ENCODE measurements at regions not wholly inside any gene's neighbourhood (a gene's known extent, or its start where the extent isn't known, plus 50 kb on each side); places are given as distances from the start of the nearest gene placed in this dataset.
"Not testable (repeated sequence)": the region's sequence is repeated elsewhere in the genome, so short reads cannot be mapped to it uniquely, and the experiment has no call there.

GRCh38 chr7:89606511-89606910, 547.8 kb upstream of the STEAP1 start:
- Histone ChIP-seq H3K27me3 (ENCODE audit: control insufficient read depth in 2 of 2, insufficient read depth in 2 of 2, low read length in 2 of 2) (no peaks in the 10 kb centered on the region), H3K36me3 (ENCODE audit: control insufficient read depth in 2 of 2, insufficient read depth in 2 of 2, low read length in 2 of 2) (no peaks in the 10 kb centered on the region), H3K4me1 (ENCODE audit: control insufficient read depth in 2 of 2, insufficient read depth in 2 of 2, low read length in 2 of 2) (no peaks in the 10 kb centered on the region), H3K4me3 (ENCODE audit: low read length in 2 of 2) (no peak overlapping the region), H3K9me3 (ENCODE audit: control insufficient read depth in 2 of 2, low read length in 2 of 2) (no peaks in the 10 kb centered on the region), H3K27ac (ENCODE audit: low read depth in 2 of 2, low read length in 2 of 2) (no peak overlapping the region), H3K9ac (ENCODE audit: low read depth in 1 of 2, low read length in 2 of 2) (no peak overlapping the region)

GRCh38 chr7:89607792-89608191, 546.5 kb upstream of the STEAP1 start:
- Histone ChIP-seq H3K9ac (ENCODE audit: low read depth in 1 of 2, low read length in 2 of 2) (no peak overlapping the region), H3K4me1 (ENCODE audit: control insufficient read depth in 2 of 2, insufficient read depth in 2 of 2, low read length in 2 of 2) (no peaks in the 10 kb centered on the region), H3K27ac (ENCODE audit: low read depth in 2 of 2, low read length in 2 of 2) (no peak overlapping the region), H3K9me3 (ENCODE audit: control insufficient read depth in 2 of 2, low read length in 2 of 2) (no peaks in the 10 kb centered on the region), H3K27me3 (ENCODE audit: control insufficient read depth in 2 of 2, insufficient read depth in 2 of 2, low read length in 2 of 2) (no peaks in the 10 kb centered on the region), H3K4me3 (ENCODE audit: low read length in 2 of 2) (no peak overlapping the region), H3K36me3 (ENCODE audit: control insufficient read depth in 2 of 2, insufficient read depth in 2 of 2, low read length in 2 of 2) (no peaks in the 10 kb centered on the region)

DNA sequence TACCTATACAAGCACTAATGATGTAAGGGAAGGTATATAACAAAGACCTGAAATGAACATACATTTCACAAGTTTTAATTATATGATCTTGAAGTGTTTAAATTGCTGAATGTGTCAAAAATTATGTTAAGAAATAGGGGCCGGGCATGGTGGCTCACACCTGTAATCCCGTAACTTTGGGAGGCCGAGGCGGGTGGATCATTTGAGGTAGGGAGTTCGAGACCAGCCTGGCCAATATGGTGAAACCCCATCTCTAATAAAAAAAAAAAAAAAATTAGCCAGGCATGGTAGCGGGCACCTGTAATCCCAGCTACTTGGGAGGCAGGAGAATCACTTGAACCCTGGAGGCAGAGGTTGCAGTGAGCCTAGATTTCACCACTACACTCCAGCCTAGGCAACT, 537.4 kb upstream of the STEAP1 start:
- not testable (repeated sequence) for H3K36me3 ChIP-seq (ENCODE audit: control insufficient read depth in 2 of 2, insufficient read depth in 2 of 2, low read length in 2 of 2); H3K27ac ChIP-seq (ENCODE audit: low read depth in 2 of 2, low read length in 2 of 2); H3K9me3 ChIP-seq (ENCODE audit: control insufficient read depth in 2 of 2, low read length in 2 of 2); H3K4me1 ChIP-seq (ENCODE audit: control insufficient read depth in 2 of 2, insufficient read depth in 2 of 2, low read length in 2 of 2); H3K9ac ChIP-seq (ENCODE audit: low read depth in 1 of 2, low read length in 2 of 2); H3K4me3 ChIP-seq (ENCODE audit: low read length in 2 of 2); H3K27me3 ChIP-seq (ENCODE audit: control insufficient read depth in 2 of 2, insufficient read depth in 2 of 2, low read length in 2 of 2)

DNA sequence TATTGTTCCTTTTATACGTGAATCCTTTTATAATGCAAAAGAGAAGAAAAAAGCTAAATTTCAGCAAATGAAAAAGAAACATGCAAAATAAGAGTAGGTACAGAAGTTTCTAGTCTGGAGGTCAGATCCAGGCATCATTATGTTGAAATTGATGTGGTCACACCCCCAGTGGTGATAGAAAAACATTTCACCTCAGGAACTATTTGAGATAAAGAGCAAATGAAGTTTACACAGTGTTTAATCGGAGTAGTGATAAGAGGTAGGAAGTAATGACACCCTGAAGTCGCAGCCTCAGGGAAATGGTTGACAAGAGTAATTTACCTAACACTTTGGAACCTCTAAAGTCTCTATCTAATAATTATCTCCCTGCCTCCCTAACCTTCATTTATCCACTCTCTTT, 536.0 kb upstream of the STEAP1 start:
- H3K27ac ChIP-seq (ENCODE audit: low read depth in 2 of 2, low read length in 2 of 2) = no peak overlapping the region
- no peaks in the 10 kb centered on the region for H3K27me3 ChIP-seq (ENCODE audit: control insufficient read depth in 2 of 2, insufficient read depth in 2 of 2, low read length in 2 of 2)
- no peak overlapping the region for H3K9ac ChIP-seq (ENCODE audit: low read depth in 1 of 2, low read length in 2 of 2)
- H3K36me3 ChIP-seq (ENCODE audit: control insufficient read depth in 2 of 2, insufficient read depth in 2 of 2, low read length in 2 of 2) = no peaks in the 10 kb centered on the region
- no peaks in the 10 kb centered on the region for H3K4me1 ChIP-seq (ENCODE audit: control insufficient read depth in 2 of 2, insufficient read depth in 2 of 2, low read length in 2 of 2)
- no peak overlapping the region for H3K4me3 ChIP-seq (ENCODE audit: low read length in 2 of 2)
- no peaks in the 10 kb centered on the region for H3K9me3 ChIP-seq (ENCODE audit: control insufficient read depth in 2 of 2, low read length in 2 of 2)

- H3K27ac ChIP-seq (ENCODE audit: low read depth in 2 of 2, low read length in 2 of 2) = no peak overlapping the region
- H3K9ac ChIP-seq (ENCODE audit: low read depth in 1 of 2, low read length in 2 of 2) = no peak overlapping the region
- H3K4me1 ChIP-seq (ENCODE audit: control insufficient read depth in 2 of 2, insufficient read depth in 2 of 2, low read length in 2 of 2) = no peaks in the 10 kb centered on the region
- no peak overlapping the region for H3K4me3 ChIP-seq (ENCODE audit: low read length in 2 of 2)
- H3K9me3 ChIP-seq (ENCODE audit: control insufficient read depth in 2 of 2, low read length in 2 of 2) = no peaks in the 10 kb centered on the region
- no peaks in the 10 kb centered on the region for H3K27me3 ChIP-seq (ENCODE audit: control insufficient read depth in 2 of 2, insufficient read depth in 2 of 2, low read length in 2 of 2)
- H3K36me3 ChIP-seq (ENCODE audit: control insufficient read depth in 2 of 2, insufficient read depth in 2 of 2, low read length in 2 of 2) = no peaks in the 10 kb centered on the region
Measured at GRCh38 chr7:89621925-89622641, 532.2 kb upstream of the STEAP1 start.

GRCh38 chr7:89623018-89623672, 531.1 kb upstream of the STEAP1 start:
- H3K27ac ChIP-seq (ENCODE audit: low read depth in 2 of 2, low read length in 2 of 2) = no peak overlapping the region
- H3K9ac ChIP-seq (ENCODE audit: low read depth in 1 of 2, low read length in 2 of 2) = no peak overlapping the region
- H3K27me3 ChIP-seq (ENCODE audit: control insufficient read depth in 2 of 2, insufficient read depth in 2 of 2, low read length in 2 of 2) = no peaks in the 10 kb centered on the region
- H3K9me3 ChIP-seq (ENCODE audit: control insufficient read depth in 2 of 2, low read length in 2 of 2) = no peaks in the 10 kb centered on the region
- H3K36me3 ChIP-seq (ENCODE audit: control insufficient read depth in 2 of 2, insufficient read depth in 2 of 2, low read length in 2 of 2) = no peaks in the 10 kb centered on the region
- no peak overlapping the region for H3K4me3 ChIP-seq (ENCODE audit: low read length in 2 of 2)
- H3K4me1 ChIP-seq (ENCODE audit: control insufficient read depth in 2 of 2, insufficient read depth in 2 of 2, low read length in 2 of 2) = no peaks in the 10 kb centered on the region

- H3K9ac ChIP-seq (ENCODE audit: low read depth in 1 of 2, low read length in 2 of 2); H3K9me3 ChIP-seq (ENCODE audit: control insufficient read depth in 2 of 2, low read length in 2 of 2); H3K4me1 ChIP-seq (ENCODE audit: control insufficient read depth in 2 of 2, insufficient read depth in 2 of 2, low read length in 2 of 2); H3K36me3 ChIP-seq (ENCODE audit: control insufficient read depth in 2 of 2, insufficient read depth in 2 of 2, low read length in 2 of 2); H3K27ac ChIP-seq (ENCODE audit: low read depth in 2 of 2, low read length in 2 of 2); H3K4me3 ChIP-seq (ENCODE audit: low read length in 2 of 2); H3K27me3 ChIP-seq (ENCODE audit: control insufficient read depth in 2 of 2, insufficient read depth in 2 of 2, low read length in 2 of 2): not testable (repeated sequence)
Measured at GRCh38 chr7:89624155-89624554, 530.1 kb upstream of the STEAP1 start.

DNA sequence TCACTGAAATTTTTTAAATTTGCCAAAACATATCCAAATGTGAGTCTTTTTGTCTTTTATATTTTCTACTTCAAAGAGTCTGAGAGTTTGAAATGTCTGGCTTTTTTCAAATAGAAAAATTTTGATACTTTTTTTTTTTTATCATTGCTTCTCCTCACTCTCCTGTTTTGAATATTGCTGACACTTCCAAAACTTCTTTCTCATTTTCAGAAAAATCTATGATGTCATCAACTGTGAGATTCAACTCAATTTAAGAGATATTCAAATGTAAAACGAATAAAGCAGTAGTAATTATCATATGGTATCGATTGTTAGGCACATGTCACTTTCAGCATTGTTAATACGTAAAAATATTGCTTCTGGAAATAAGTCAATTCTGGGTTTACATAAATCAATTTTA, 505.8 kb upstream of the STEAP1 start:
- H3K9me3 ChIP-seq (ENCODE audit: control insufficient read depth in 2 of 2, low read length in 2 of 2) = no peaks in the 10 kb centered on the region
- H3K36me3 ChIP-seq (ENCODE audit: control insufficient read depth in 2 of 2, insufficient read depth in 2 of 2, low read length in 2 of 2) = no peaks in the 10 kb centered on the region
- no peaks in the 10 kb centered on the region for H3K4me1 ChIP-seq (ENCODE audit: control insufficient read depth in 2 of 2, insufficient read depth in 2 of 2, low read length in 2 of 2)
- H3K27ac ChIP-seq (ENCODE audit: low read depth in 2 of 2, low read length in 2 of 2) = no peak overlapping the region
- H3K27me3 ChIP-seq (ENCODE audit: control insufficient read depth in 2 of 2, insufficient read depth in 2 of 2, low read length in 2 of 2) = no peaks in the 10 kb centered on the region
- no peak overlapping the region for H3K4me3 ChIP-seq (ENCODE audit: low read length in 2 of 2)
- H3K9ac ChIP-seq (ENCODE audit: low read depth in 1 of 2, low read length in 2 of 2) = no peak overlapping the region

DNA sequence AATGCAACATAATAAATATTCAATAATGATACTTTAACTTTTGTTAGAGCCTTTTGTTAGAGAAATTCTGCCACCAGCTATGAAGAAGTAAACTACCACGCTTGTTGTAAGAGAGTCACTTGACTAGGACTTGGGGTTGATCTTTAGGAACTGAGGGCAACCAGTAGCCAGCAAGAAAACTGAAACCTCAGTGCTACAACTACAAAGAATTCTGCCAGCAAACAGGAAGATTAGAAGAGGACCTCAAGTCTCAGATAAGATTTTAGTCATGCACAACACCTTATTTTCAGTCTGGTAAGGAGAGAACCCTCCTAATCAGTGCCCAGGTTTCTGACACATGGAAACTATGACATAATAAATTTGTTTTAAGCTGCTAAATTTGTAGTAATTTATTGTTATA, 498.3 kb upstream of the STEAP1 start:
- Histone ChIP-seq H3K9me3 (ENCODE audit: control insufficient read depth in 2 of 2, low read length in 2 of 2) (no peaks in the 10 kb centered on the region), H3K27me3 (ENCODE audit: control insufficient read depth in 2 of 2, insufficient read depth in 2 of 2, low read length in 2 of 2) (no peaks in the 10 kb centered on the region), H3K4me1 (ENCODE audit: control insufficient read depth in 2 of 2, insufficient read depth in 2 of 2, low read length in 2 of 2) (no peaks in the 10 kb centered on the region), H3K4me3 (ENCODE audit: low read length in 2 of 2) (no peak overlapping the region), H3K36me3 (ENCODE audit: control insufficient read depth in 2 of 2, insufficient read depth in 2 of 2, low read length in 2 of 2) (no peaks in the 10 kb centered on the region), H3K9ac (ENCODE audit: low read depth in 1 of 2, low read length in 2 of 2) (no peak overlapping the region), H3K27ac (ENCODE audit: low read depth in 2 of 2, low read length in 2 of 2) (no peak overlapping the region)

DNA sequence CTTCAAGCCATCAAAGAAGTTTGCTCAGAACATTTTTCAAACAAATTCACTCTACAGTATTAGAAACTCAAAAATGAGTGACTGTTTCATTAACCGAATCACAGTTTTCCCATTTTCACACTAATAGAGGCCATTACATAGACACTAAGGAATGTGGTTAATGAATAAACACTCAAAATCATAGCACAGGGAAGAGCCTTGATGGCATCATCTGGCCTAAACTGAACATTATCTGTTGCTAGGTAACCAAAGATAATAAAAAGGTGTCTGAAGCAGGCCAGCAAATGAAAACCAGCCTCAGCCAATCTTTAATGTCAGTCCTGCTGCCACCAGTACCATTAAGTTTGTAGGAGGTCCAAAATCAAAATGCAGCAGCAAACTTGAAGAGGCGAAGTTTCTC, 492.4 kb upstream of the STEAP1 start:
- Histone ChIP-seq H3K4me3 (ENCODE audit: low read length in 2 of 2) (no peak overlapping the region), H3K36me3 (ENCODE audit: control insufficient read depth in 2 of 2, insufficient read depth in 2 of 2, low read length in 2 of 2) (no peaks in the 10 kb centered on the region), H3K9ac (ENCODE audit: low read depth in 1 of 2, low read length in 2 of 2) (no peak overlapping the region), H3K4me1 (ENCODE audit: control insufficient read depth in 2 of 2, insufficient read depth in 2 of 2, low read length in 2 of 2) (no peaks in the 10 kb centered on the region), H3K9me3 (ENCODE audit: control insufficient read depth in 2 of 2, low read length in 2 of 2) (no peaks in the 10 kb centered on the region), H3K27me3 (ENCODE audit: control insufficient read depth in 2 of 2, insufficient read depth in 2 of 2, low read length in 2 of 2) (no peaks in the 10 kb centered on the region), H3K27ac (ENCODE audit: low read depth in 2 of 2, low read length in 2 of 2) (no peak overlapping the region)

Measured in mucosa of rectum (tissue), 2 donors.